ENCODE measurements at regions not wholly inside any gene's neighbourhood (a gene's known extent, or its start where the extent isn't known, plus 50 kb on each side); places are given as distances from the start of the nearest gene placed in this dataset.
"Not testable (repeated sequence)": the region's sequence is repeated elsewhere in the genome, so short reads cannot be mapped to it uniquely, and the experiment has no call there.

- H3K27me3 Mint-ChIP-seq (ENCODE audit: insufficient read depth, low read depth); H2AFZ ChIP-seq (replicated peaks); H3F3A ChIP-seq (ENCODE audit: low read depth); H3K27ac Mint-ChIP-seq; H3K4me1 Mint-ChIP-seq; H3K9me3 ChIP-seq (ENCODE audit: low read depth); H3K36me3 Mint-ChIP-seq; DNase-seq (ENCODE audit: low spot score); H3K27me3 ChIP-seq; H3K79me2 ChIP-seq (ENCODE audit: low read depth); H3K4me1 ChIP-seq; H3K4me2 ChIP-seq; H4K20me1 ChIP-seq (ENCODE audit: low read depth); H3K27ac ChIP-seq; H3K4me3 Mint-ChIP-seq; H3K36me3 ChIP-seq; H3K4me3 ChIP-seq; H3K9ac ChIP-seq; H3K9me3 Mint-ChIP-seq: not testable (repeated sequence)
Observed at GRCh38 chr7:150110882-150111281, 212.3 kb upstream of the LRRC61 start.

- not testable (repeated sequence) for H3K4me2 ChIP-seq; H3K36me3 ChIP-seq; H3K27me3 Mint-ChIP-seq (ENCODE audit: insufficient read depth, low read depth); H2AFZ ChIP-seq (replicated peaks); H3K79me2 ChIP-seq (ENCODE audit: low read depth); H3K9ac ChIP-seq; H3K4me3 Mint-ChIP-seq; H3K4me1 Mint-ChIP-seq; H3K27ac Mint-ChIP-seq; H3F3A ChIP-seq (ENCODE audit: low read depth); H3K4me3 ChIP-seq; H3K4me1 ChIP-seq; H3K27ac ChIP-seq; H3K9me3 Mint-ChIP-seq; H3K36me3 Mint-ChIP-seq; H3K9me3 ChIP-seq (ENCODE audit: low read depth); H4K20me1 ChIP-seq (ENCODE audit: low read depth); DNase-seq (ENCODE audit: low spot score)
- peaks cover 10% of the 10 kb centered on the region for H3K27me3 ChIP-seq
Observed at GRCh38 chr7:150111373-150112139, 211.6 kb upstream of the LRRC61 start.

GRCh38 chr7:150113301-150113700, 209.9 kb upstream of the LRRC61 start:
- not testable (repeated sequence) for H3K36me3 Mint-ChIP-seq; H3F3A ChIP-seq (ENCODE audit: low read depth); H3K4me3 ChIP-seq; H3K4me1 Mint-ChIP-seq; DNase-seq (ENCODE audit: low spot score); H3K9me3 Mint-ChIP-seq; H3K27me3 Mint-ChIP-seq (ENCODE audit: insufficient read depth, low read depth); H3K4me1 ChIP-seq; H3K36me3 ChIP-seq; H4K20me1 ChIP-seq (ENCODE audit: low read depth); H3K4me2 ChIP-seq; H2AFZ ChIP-seq (replicated peaks); H3K9ac ChIP-seq; H3K79me2 ChIP-seq (ENCODE audit: low read depth); H3K4me3 Mint-ChIP-seq; H3K27ac Mint-ChIP-seq; H3K27ac ChIP-seq; H3K9me3 ChIP-seq (ENCODE audit: low read depth)
- H3K27me3 ChIP-seq, result peaks cover 10% of the 10 kb centered on the region

GRCh38 chr7:150114591-150114990, 208.6 kb upstream of the LRRC61 start:
- not testable (repeated sequence) for H3F3A ChIP-seq (ENCODE audit: low read depth); H3K4me2 ChIP-seq; H3K9me3 Mint-ChIP-seq; H3K79me2 ChIP-seq (ENCODE audit: low read depth); H3K36me3 Mint-ChIP-seq; H3K4me3 ChIP-seq; H3K9ac ChIP-seq; H2AFZ ChIP-seq (replicated peaks); H3K36me3 ChIP-seq; DNase-seq (ENCODE audit: low spot score); H3K4me3 Mint-ChIP-seq; H3K27me3 Mint-ChIP-seq (ENCODE audit: insufficient read depth, low read depth); H4K20me1 ChIP-seq (ENCODE audit: low read depth); H3K9me3 ChIP-seq (ENCODE audit: low read depth); H3K27ac ChIP-seq; H3K4me1 ChIP-seq; H3K27ac Mint-ChIP-seq; H3K4me1 Mint-ChIP-seq
- peaks cover 10% of the 10 kb centered on the region for H3K27me3 ChIP-seq

GRCh38 chr7:150119966-150120365, 203.2 kb upstream of the LRRC61 start:
- not testable (repeated sequence) for H3K9ac ChIP-seq; H3K79me2 ChIP-seq (ENCODE audit: low read depth); H3K36me3 Mint-ChIP-seq; H4K20me1 ChIP-seq (ENCODE audit: low read depth); H3K27ac Mint-ChIP-seq; H3K4me2 ChIP-seq; H3K9me3 ChIP-seq (ENCODE audit: low read depth); H3K9me3 Mint-ChIP-seq; H3F3A ChIP-seq (ENCODE audit: low read depth); H2AFZ ChIP-seq (replicated peaks); H3K4me3 Mint-ChIP-seq; DNase-seq (ENCODE audit: low spot score); H3K36me3 ChIP-seq; H3K27me3 Mint-ChIP-seq (ENCODE audit: insufficient read depth, low read depth); H3K27me3 ChIP-seq; H3K4me3 ChIP-seq; H3K4me1 ChIP-seq; H3K4me1 Mint-ChIP-seq; H3K27ac ChIP-seq

GRCh38 chr7:150125831-150126230, 197.3 kb upstream of the LRRC61 start:
- not testable (repeated sequence) for H3K27ac ChIP-seq; H3K9me3 ChIP-seq (ENCODE audit: low read depth); H3K36me3 ChIP-seq; H3K36me3 Mint-ChIP-seq; H4K20me1 ChIP-seq (ENCODE audit: low read depth); H3K4me2 ChIP-seq; H3K9me3 Mint-ChIP-seq; H3F3A ChIP-seq (ENCODE audit: low read depth); H3K9ac ChIP-seq; H3K27me3 Mint-ChIP-seq (ENCODE audit: insufficient read depth, low read depth); H3K4me1 Mint-ChIP-seq; H3K4me3 Mint-ChIP-seq; H3K4me1 ChIP-seq; H3K79me2 ChIP-seq (ENCODE audit: low read depth); H3K27ac Mint-ChIP-seq; H3K4me3 ChIP-seq
- Histone ChIP-seq H3K27me3 (peaks cover 18% of the 10 kb centered on the region), H2AFZ (replicated peaks) (peak overlapping the region; percentile 10)
- DNase-seq (ENCODE audit: low spot score), result peak; percentile 1

GRCh38 chr7:150134451-150134850, 188.7 kb upstream of the LRRC61 start:
- H3K79me2 ChIP-seq (ENCODE audit: low read depth); H2AFZ ChIP-seq (replicated peaks); H3K9me3 ChIP-seq (ENCODE audit: low read depth); H3K36me3 ChIP-seq; H3K4me3 Mint-ChIP-seq; H3F3A ChIP-seq (ENCODE audit: low read depth); H3K4me1 Mint-ChIP-seq; H3K36me3 Mint-ChIP-seq; H3K9me3 Mint-ChIP-seq; H3K4me2 ChIP-seq; H3K27me3 Mint-ChIP-seq (ENCODE audit: insufficient read depth, low read depth); H3K9ac ChIP-seq; H3K27ac Mint-ChIP-seq; DNase-seq (ENCODE audit: low spot score); H3K4me1 ChIP-seq; H3K4me3 ChIP-seq; H3K27ac ChIP-seq; H4K20me1 ChIP-seq (ENCODE audit: low read depth): not testable (repeated sequence)
- H3K27me3 ChIP-seq, result peaks cover 12% of the 10 kb centered on the region

GRCh38 chr7:150135620-150136190, 187.4 kb upstream of the LRRC61 start:
- H3K4me3 ChIP-seq; H4K20me1 ChIP-seq (ENCODE audit: low read depth); H2AFZ ChIP-seq (replicated peaks); H3K27me3 ChIP-seq; DNase-seq (ENCODE audit: low spot score); H3K36me3 ChIP-seq; H3K4me1 Mint-ChIP-seq; H3K9ac ChIP-seq; H3K27ac Mint-ChIP-seq; H3K9me3 Mint-ChIP-seq; H3K9me3 ChIP-seq (ENCODE audit: low read depth); H3K4me1 ChIP-seq; H3K79me2 ChIP-seq (ENCODE audit: low read depth); H3K4me2 ChIP-seq; H3K36me3 Mint-ChIP-seq; H3K27ac ChIP-seq; H3F3A ChIP-seq (ENCODE audit: low read depth); H3K4me3 Mint-ChIP-seq; H3K27me3 Mint-ChIP-seq (ENCODE audit: insufficient read depth, low read depth): not testable (repeated sequence)
